ES-I3 (cell line): ENCODE measurements at regions not wholly inside any gene's neighbourhood (a gene's known extent, or its start where the extent isn't known, plus 50 kb on each side); places are given as distances from the start of the nearest gene placed in this dataset.
"Not testable (repeated sequence)": the region's sequence is repeated elsewhere in the genome, so short reads cannot be mapped to it uniquely, and the experiment has no call there.

ENCODE experiments used
- H3K36me3 ChIP-seq: 2 replicates; pipeline ENCODE4 v1.6.1; 2013; ENCODE audit warnings: mild to moderate bottlenecking, low read length, control low read depth, moderate library complexity; ENCODE audit not compliant: insufficient read depth
- H3K4me1 ChIP-seq: 2 replicates; pipeline ENCODE4 v1.6.1; 2013; ENCODE audit warnings: mild to moderate bottlenecking, control low read depth, low read length; ENCODE audit not compliant: insufficient read depth
- H3K9ac ChIP-seq: 2 replicates; pipeline ENCODE4 v1.6.1; 2013; ENCODE audit warnings: low read depth, mild to moderate bottlenecking, low read length, moderate library complexity
- H3K9me3 ChIP-seq: 2 replicates; pipeline ENCODE4 v1.6.1; 2013; ENCODE audit warnings: mild to moderate bottlenecking, low read length, moderate library complexity; ENCODE audit not compliant: control insufficient read depth, insufficient read depth

GRCh38 chr5:74500110-74500917 lies 140.2 kb downstream of the ENC1 start:
- Histone ChIP-seq H3K4me1 (peaks cover 15% of the 10 kb centered on the region), H3K36me3 (no peaks in the 10 kb centered on the region), H3K9ac (no peak overlapping the region), H3K9me3 (no peaks in the 10 kb centered on the region)

GRCh38 chr5:74499256-74500050 lies 141.1 kb downstream of the ENC1 start:
- H3K9ac ChIP-seq = no peak overlapping the region
- no peaks in the 10 kb centered on the region for H3K9me3 ChIP-seq
- H3K4me1 ChIP-seq = peaks cover 15% of the 10 kb centered on the region
- no peaks in the 10 kb centered on the region for H3K36me3 ChIP-seq

GRCh38 chr5:74497706-74498105 lies 142.8 kb downstream of the ENC1 start:
- Histone ChIP-seq H3K36me3 (no peaks in the 10 kb centered on the region), H3K9ac (no peak overlapping the region), H3K4me1 (peaks cover 15% of the 10 kb centered on the region), H3K9me3 (no peaks in the 10 kb centered on the region)

- H3K4me1 ChIP-seq = no peaks in the 10 kb centered on the region
- H3K9ac ChIP-seq = no peak overlapping the region
- H3K36me3 ChIP-seq = no peaks in the 10 kb centered on the region
- no peaks in the 10 kb centered on the region for H3K9me3 ChIP-seq
These were observed 147.1 kb downstream of the ENC1 start for GRCh38 chr5:74493411-74493810.

GRCh38 chr5:74492230-74492629 lies 148.3 kb downstream of the ENC1 start:
- H3K9ac ChIP-seq = no peak overlapping the region
- no peaks in the 10 kb centered on the region for H3K4me1 ChIP-seq
- no peaks in the 10 kb centered on the region for H3K9me3 ChIP-seq
- no peaks in the 10 kb centered on the region for H3K36me3 ChIP-seq

- Histone ChIP-seq H3K9me3 (no peaks in the 10 kb centered on the region), H3K9ac (no peak overlapping the region), H3K4me1 (no peaks in the 10 kb centered on the region), H3K36me3 (no peaks in the 10 kb centered on the region)
These were observed 148.9 kb downstream of the ENC1 start for GRCh38 chr5:74491586-74491985.

GRCh38 chr5:74490814-74491213 lies 149.7 kb downstream of the ENC1 start:
- Histone ChIP-seq H3K36me3 (no peaks in the 10 kb centered on the region), H3K4me1 (no peaks in the 10 kb centered on the region), H3K9me3 (no peaks in the 10 kb centered on the region), H3K9ac (no peak overlapping the region)

- Histone ChIP-seq H3K4me1 (peaks cover 18% of the 10 kb centered on the region; the same call in 1 of the 2 replicates), H3K36me3 (no peaks in the 10 kb centered on the region), H3K9me3 (no peaks in the 10 kb centered on the region), H3K9ac (no peak overlapping the region)
These were observed 157.5 kb downstream of the ENC1 start for GRCh38 chr5:74482990-74483389.

- Histone ChIP-seq H3K36me3 (no peaks in the 10 kb centered on the region), H3K9ac (no peak overlapping the region), H3K9me3 (no peaks in the 10 kb centered on the region), H3K4me1 (peaks cover 18% of the 10 kb centered on the region; the same call in 1 of the 2 replicates)
These were observed 158.0 kb downstream of the ENC1 start for GRCh38 chr5:74482523-74482922.

- not testable (repeated sequence) for H3K9ac ChIP-seq, H3K36me3 ChIP-seq, H3K9me3 ChIP-seq
- peaks cover 18% of the 10 kb centered on the region; the same call in 1 of the 2 replicates for H3K4me1 ChIP-seq
These were observed 159.2 kb downstream of the ENC1 start for GRCh38 chr5:74481357-74481756.

- H3K4me1 ChIP-seq = peaks cover 22% of the 10 kb centered on the region
- H3K9ac ChIP-seq = no peak overlapping the region
- no peaks in the 10 kb centered on the region for H3K36me3 ChIP-seq
- H3K9me3 ChIP-seq = no peaks in the 10 kb centered on the region
These were observed 160.3 kb downstream of the ENC1 start for GRCh38 chr5:74480201-74480600.

GRCh38 chr5:74478328-74478727 lies 162.2 kb downstream of the ENC1 start:
- H3K9ac ChIP-seq = no peak overlapping the region
- H3K9me3 ChIP-seq = no peaks in the 10 kb centered on the region
- no peaks in the 10 kb centered on the region for H3K36me3 ChIP-seq
- peaks cover 16% of the 10 kb centered on the region for H3K4me1 ChIP-seq

GRCh38 chr5:74477761-74478160 lies 162.8 kb downstream of the ENC1 start:
- H3K4me1 ChIP-seq = peaks cover 15% of the 10 kb centered on the region
- no peak overlapping the region for H3K9ac ChIP-seq

GRCh38 chr5:74476819-74477453 lies 163.6 kb downstream of the ENC1 start:
- no peak overlapping the region for H3K9ac ChIP-seq
- no peaks in the 10 kb centered on the region for H3K9me3 ChIP-seq
- H3K36me3 ChIP-seq = no peaks in the 10 kb centered on the region
- peaks cover 8% of the 10 kb centered on the region for H3K4me1 ChIP-seq

More at GRCh38 chr5:74477761-74478160, 162.8 kb downstream of the ENC1 start:
- Histone ChIP-seq H3K36me3 (no peaks in the 10 kb centered on the region), H3K9me3 (no peaks in the 10 kb centered on the region)
